ENCODE measurements at regions not wholly inside any gene's neighbourhood (a gene's known extent, or its start where the extent isn't known, plus 50 kb on each side); places are given as distances from the start of the nearest gene placed in this dataset.

GRCh38 chr14:38887696-38888095 is 215.3 kb downstream of the SEC23A start:
- POLR2A ChIA-PET: no interaction called here
- Histone ChIP-seq H3K27me3 (ENCODE audit: control insufficient read depth, insufficient read depth, low read length) (no peaks in the 10 kb centered on the region), H3K36me3 (ENCODE audit: control insufficient read depth, insufficient read depth, low read length) (no peaks in the 10 kb centered on the region), H3K27ac (ENCODE audit: low read length) (no peak overlapping the region), H3K4me1 (ENCODE audit: control insufficient read depth, insufficient read depth, low read length) (no peaks in the 10 kb centered on the region), H3K4me3 (ENCODE audit: low read depth in 2 of 2, low read length in 2 of 2) (no peak overlapping the region), H3K9me3 (ENCODE audit: control insufficient read depth, insufficient read depth, low read depth, low read length) (no peaks in the 10 kb centered on the region)
- DNase-seq (ENCODE audit: low read depth, low spot score): no peak
- ATAC-seq: no peak
- TF ChIP-seq TCF7L2 (IDR thresholded peaks at IDR 0.05; ENCODE audit: low read depth, low read length) (no peak), SIN3A (IDR thresholded peaks at IDR 0.05; ENCODE audit: borderline replicate concordance, insufficient read depth, low read depth, low read length) (no peak), POLR2AphosphoS5 (IDR thresholded peaks at IDR 0.05; ENCODE audit: low read depth, low read length) (no peak), REST (IDR thresholded peaks at IDR 0.05; ENCODE audit: insufficient read depth in 1 of 2, low read depth in 2 of 2, low read length in 1 of 2) (no peak), CTCF (IDR thresholded peaks at IDR 0.05) (no peak)
- in situ Hi-C loops (cut with HindIII; ENCODE audit: low pct_unique_long_range_greater_than_20kb, low sequenced_read_pairs): no loop called here
- intact Hi-C loops (cut with micrococcal nuclease; ENCODE audit: unreplicated experiment): no loop called here
- CTCF ChIA-PET: no interaction called here
- BruUV-seq (replicated peaks): no TSS peak

- in situ Hi-C loops (cut with HindIII; ENCODE audit: low pct_unique_long_range_greater_than_20kb, low sequenced_read_pairs) (no loop called here), intact Hi-C loops (cut with micrococcal nuclease; ENCODE audit: unreplicated experiment) (no loop called here)
- BruUV-seq (replicated peaks): no TSS peak
- DNase-seq (ENCODE audit: low read depth, low spot score) (no peak), ATAC-seq (no peak)
- CTCF ChIA-PET: no interaction called here
- Histone ChIP-seq H3K4me1 (ENCODE audit: control insufficient read depth, insufficient read depth, low read length) (no peaks in the 10 kb centered on the region), H3K9me3 (ENCODE audit: control insufficient read depth, insufficient read depth, low read depth, low read length) (no peaks in the 10 kb centered on the region), H3K27me3 (ENCODE audit: control insufficient read depth, insufficient read depth, low read length) (no peaks in the 10 kb centered on the region), H3K4me3 (ENCODE audit: low read depth in 2 of 2, low read length in 2 of 2) (no peak overlapping the region), H3K27ac (ENCODE audit: low read length) (no peak overlapping the region), H3K36me3 (ENCODE audit: control insufficient read depth, insufficient read depth, low read length) (no peaks in the 10 kb centered on the region)
- POLR2A ChIA-PET: no interaction called here
- TF ChIP-seq CTCF (IDR thresholded peaks at IDR 0.05) (no peak), REST (IDR thresholded peaks at IDR 0.05; ENCODE audit: insufficient read depth in 1 of 2, low read depth in 2 of 2, low read length in 1 of 2) (no peak), TCF7L2 (IDR thresholded peaks at IDR 0.05; ENCODE audit: low read depth, low read length) (no peak), POLR2AphosphoS5 (IDR thresholded peaks at IDR 0.05; ENCODE audit: low read depth, low read length) (no peak), SIN3A (IDR thresholded peaks at IDR 0.05; ENCODE audit: borderline replicate concordance, insufficient read depth, low read depth, low read length) (no peak)
Measured at GRCh38 chr14:38884109-38884508, 218.9 kb downstream of the SEC23A start.

Measured in Panc1 (cell line).